HEK293 (cell line): ENCODE measurements at regions not wholly inside any gene's neighbourhood (a gene's known extent, or its start where the extent isn't known, plus 50 kb on each side); places are given as distances from the start of the nearest gene placed in this dataset.
A peak's percentile ranks its signal among the peaks of the same experiment; 100 is the strongest.

ENCODE experiments used
- CTCF ChIA-PET: fragments of 350-600 bp; formaldehyde crosslinking; extraction: SDS; loops from one replicate; lab custom pipeline; 2021; ENCODE audit warnings: antibody characterized with exemption; lab: Yijun Ruan, JAX
- POLR2A ChIA-PET: fragments of 300-600 bp; formaldehyde crosslinking; extraction: SDS; loops from one replicate; lab custom pipeline; 2020; ENCODE audit warnings: antibody characterized with exemption, inconsistent platforms; lab: Yijun Ruan, JAX
- H3K27ac ChIP-seq: fragments of 200-500 bp; sonication (Bioruptor generic); 2 replicates; pipeline ENCODE4 v1.5.1; 2014; ENCODE audit warnings: low read depth, low read length, control low read depth, inconsistent platforms; ENCODE audit errors: extremely low read depth
- H3K36me3 ChIP-seq, 2 experiments: fragments of 200-500 bp in 1 of 2; sonication (Bioruptor generic) in 1 of 2; 1 replicate in 1 of 2; 2 replicates in 1 of 2; pipeline ENCODE4 v1.5.1; 2014 to 2017; ENCODE audit warnings: inconsistent platforms in 2 of 2, low read length in 2 of 2; ENCODE audit not compliant: control insufficient read depth in 2 of 2, insufficient read depth in 1 of 2
- H3K4me1 ChIP-seq: fragments of 200-500 bp; sonication (Bioruptor generic); 2 replicates; pipeline ENCODE4 v1.5.1; 2014; ENCODE audit warnings: mild to moderate bottlenecking, low read length, inconsistent platforms; ENCODE audit not compliant: control insufficient read depth, insufficient read depth
- H3K4me3 ChIP-seq: 2 replicates; pipeline ENCODE4 v1.5.1; 2011; ENCODE audit warnings: low read depth, mild to moderate bottlenecking, control low read depth, low read length, moderate library complexity
- H3K9me3 ChIP-seq: fragments of 200-500 bp; sonication (Bioruptor generic); 2 replicates; pipeline ENCODE4 v1.5.1; 2014; ENCODE audit warnings: low read depth, low read length, inconsistent platforms; ENCODE audit not compliant: control insufficient read depth, insufficient read depth
- BCL11B ChIP-seq: fragments of 450-650 bp; formaldehyde crosslinking; IDR thresholded peaks from 2 replicates; pipeline ENCODE4 v1.5.1; 2016; ENCODE audit warnings: low read depth, missing biosample characterization, missing genetic modification characterization
- GLIS2 ChIP-seq: fragments of 450-650 bp; formaldehyde crosslinking; IDR thresholded peaks from 2 replicates; pipeline ENCODE4 v1.5.1; 2016; ENCODE audit warnings: missing biosample characterization, missing genetic modification characterization
- HOXC10 ChIP-seq: sonication (generic); formaldehyde crosslinking; IDR thresholded peaks from 2 replicates; pipeline ENCODE4 v1.8.1; 2023; ENCODE audit warnings: mild to moderate bottlenecking, missing genetic modification reagents
- KLF9 ChIP-seq: fragments of 450-650 bp; formaldehyde crosslinking; IDR thresholded peaks from 2 replicates; pipeline ENCODE4 v1.5.1; 2016; ENCODE audit warnings: missing biosample characterization, missing genetic modification characterization, low read depth
- REST ChIP-seq: fragments of 450-650 bp; formaldehyde crosslinking; IDR thresholded peaks from 2 replicates; pipeline ENCODE4 v1.5.1; 2016; ENCODE audit warnings: missing biosample characterization, missing genetic modification characterization
- ZEB2 ChIP-seq: fragments of 450-650 bp; formaldehyde crosslinking; IDR thresholded peaks from 2 replicates; pipeline ENCODE4 v1.5.1; 2016; ENCODE audit warnings: missing biosample characterization, missing genetic modification characterization
- ZNF155 ChIP-seq: fragments of 450-650 bp; formaldehyde crosslinking; IDR thresholded peaks from 2 replicates; pipeline ENCODE4 v1.5.1; 2016; ENCODE audit warnings: missing biosample characterization, missing genetic modification characterization
- ZNF221 ChIP-seq: fragments of 450-650 bp; formaldehyde crosslinking; IDR thresholded peaks from 2 replicates; pipeline ENCODE4 v1.5.1; 2017; ENCODE audit warnings: missing biosample characterization, missing genetic modification characterization, borderline replicate concordance
- ZNF24 ChIP-seq: fragments of 450-650 bp; formaldehyde crosslinking; IDR thresholded peaks from 2 replicates; pipeline ENCODE4 v1.5.1; 2016; ENCODE audit warnings: missing biosample characterization, missing genetic modification characterization
- ZNF280D ChIP-seq: fragments of 450-650 bp; formaldehyde crosslinking; IDR thresholded peaks from 2 replicates; pipeline ENCODE4 v1.5.1; 2016; ENCODE audit warnings: missing biosample characterization, missing genetic modification characterization
- ZNF354C ChIP-seq: fragments of 450-650 bp; formaldehyde crosslinking; IDR thresholded peaks from 2 replicates; pipeline ENCODE4 v1.5.1; 2016; ENCODE audit warnings: missing biosample characterization, missing genetic modification characterization, low read depth, borderline replicate concordance
- ZNF423 ChIP-seq: fragments of 450-650 bp; formaldehyde crosslinking; IDR thresholded peaks from 2 replicates; pipeline ENCODE4 v1.5.1; 2016; ENCODE audit warnings: missing biosample characterization, missing genetic modification characterization
- ZNF501 ChIP-seq: fragments of 450-650 bp; formaldehyde crosslinking; IDR thresholded peaks from 2 replicates; pipeline ENCODE4 v1.5.1; 2016; ENCODE audit warnings: missing biosample characterization, missing genetic modification characterization
- ZNF529 ChIP-seq: fragments of 450-650 bp; formaldehyde crosslinking; IDR thresholded peaks from 2 replicates; pipeline ENCODE4 v1.5.1; 2017; ENCODE audit warnings: missing genetic modification characterization, missing biosample characterization; ENCODE audit not compliant: insufficient replicate concordance
- ZNF544 ChIP-seq: fragments of 450-650 bp; formaldehyde crosslinking; IDR thresholded peaks from 2 replicates; pipeline ENCODE4 v1.5.0; 2017; ENCODE audit warnings: missing biosample characterization, missing genetic modification characterization
- ZNF555 ChIP-seq: fragments of 450-650 bp; formaldehyde crosslinking; conservative IDR thresholded peaks from 2 replicates; pipeline ENCODE4 v1.5.1; 2017; ENCODE audit warnings: missing biosample characterization, mild to moderate bottlenecking, missing genetic modification characterization, inconsistent platforms
- ZNF600 ChIP-seq: fragments of 450-650 bp; formaldehyde crosslinking; IDR thresholded peaks from 2 replicates; pipeline ENCODE4 v1.5.1; 2016; ENCODE audit warnings: missing biosample characterization, missing genetic modification characterization
- ZNF623 ChIP-seq: fragments of 450-650 bp; formaldehyde crosslinking; IDR thresholded peaks from 2 replicates; pipeline ENCODE4 v1.5.1; 2016; ENCODE audit warnings: missing biosample characterization, missing genetic modification characterization
- ZNF626 ChIP-seq: fragments of 450-650 bp; sonication (Bioruptor Pico); formaldehyde crosslinking; IDR thresholded peaks from 2 replicates; pipeline ENCODE4 v1.5.1; 2018; ENCODE audit warnings: missing biosample characterization, missing genetic modification characterization, inconsistent platforms
- ZNF785 ChIP-seq: fragments of 450-650 bp; formaldehyde crosslinking; IDR thresholded peaks from 2 replicates; pipeline ENCODE4 v1.5.1; 2016; ENCODE audit warnings: missing biosample characterization, missing genetic modification characterization
- ZNF830 ChIP-seq: fragments of 450-650 bp; IDR thresholded peaks from 2 replicates; pipeline ENCODE4 v1.5.0; 2018; ENCODE audit warnings: missing biosample characterization, missing genetic modification characterization, low read depth, mild to moderate bottlenecking, moderate library complexity
- ZSCAN30 ChIP-seq: fragments of 450-650 bp; IDR thresholded peaks from 2 replicates; pipeline ENCODE4 v1.5.1; 2018; ENCODE audit warnings: missing biosample characterization, mild to moderate bottlenecking, missing genetic modification characterization, moderate library complexity
- TF ChIP-seq, protein P1 (sequence below): IDR thresholded peaks from 2 replicates; pipeline ENCODE4 v1.6.1; 2011; ENCODE audit warnings: mild to moderate bottlenecking, low read depth, low read length, borderline replicate concordance
- TF ChIP-seq, protein P2 (sequence below): fragments of 450-650 bp; formaldehyde crosslinking; IDR thresholded peaks from 2 replicates; pipeline ENCODE4 v1.5.1; 2016; ENCODE audit warnings: missing biosample characterization, missing genetic modification characterization
- TF ChIP-seq, protein P3 (sequence below): fragments of 450-650 bp; formaldehyde crosslinking; IDR thresholded peaks from 2 replicates; pipeline ENCODE4 v1.5.1; 2016; ENCODE audit warnings: missing biosample characterization, missing genetic modification characterization

DNA sequence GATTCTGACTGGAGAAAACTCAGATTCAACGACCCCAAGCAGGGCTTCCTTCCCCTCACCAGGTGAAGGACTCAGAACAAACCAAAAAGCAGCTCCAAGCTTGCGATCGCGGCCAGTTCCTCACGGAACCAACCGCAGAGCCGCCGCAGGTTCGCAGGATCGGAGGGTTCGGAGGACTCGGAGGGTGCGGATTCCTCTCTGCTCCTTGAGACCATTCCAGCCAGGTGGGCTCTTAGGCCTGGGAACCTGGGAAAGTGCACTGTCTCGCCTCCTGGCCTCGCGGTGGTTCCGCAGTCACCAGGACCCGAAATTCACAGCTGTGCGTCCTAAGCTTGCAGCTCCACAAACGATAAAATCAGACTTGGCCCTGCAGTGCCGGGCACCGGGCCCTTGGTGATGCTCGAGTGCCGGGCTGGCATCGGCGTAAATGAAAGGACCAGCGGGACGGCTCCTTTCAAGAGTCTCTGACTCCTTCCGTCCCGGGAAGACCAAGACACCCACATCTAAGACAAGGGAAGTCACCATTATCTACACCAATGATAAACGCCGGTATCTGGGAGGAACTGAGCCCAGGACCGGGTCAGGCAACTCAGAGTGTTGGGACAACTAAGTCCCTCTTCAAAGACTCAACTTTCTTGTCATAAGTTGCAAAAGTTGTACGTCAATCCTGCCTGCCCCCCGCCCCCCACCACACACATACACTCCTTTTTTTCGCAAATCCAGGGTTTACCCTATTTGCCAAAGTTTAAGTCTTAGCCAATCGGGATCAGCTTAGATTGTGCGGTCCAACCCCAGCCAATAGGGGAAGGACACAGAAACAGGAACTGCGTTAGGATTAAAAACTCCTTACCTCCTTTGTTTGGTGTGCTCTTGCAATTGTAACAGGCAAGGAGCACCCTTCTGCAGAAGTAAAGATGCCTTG, 69.8 kb upstream of the PRSS16 start (continued):
- TF ChIP-seq ZNF623 (tag by site-specific recombination): no peak
- TF ChIP-seq ZNF600 (tag by site-specific recombination): peak; percentile 66; the same call in 1 of the 2 replicates
- TF ChIP-seq ZNF785: no peak
- TF ChIP-seq ZNF354C (tag by site-specific recombination): no peak
- TF ChIP-seq BCL11B: no peak
- no peak for TF ChIP-seq HOXC10
- TF ChIP-seq ZNF280D (tag by site-specific recombination): no peak
- TF ChIP-seq ZNF626 (tag by site-specific recombination): no peak
- no peak for TF ChIP-seq ZNF24 (tag by site-specific recombination)
- peak; percentile 65 for TF ChIP-seq ZEB2 (tag by site-specific recombination)

GRCh38 chr6:27178407-27178730, 69.1 kb upstream of the PRSS16 start:
- H3K27ac ChIP-seq: no peak overlapping the region; the same call in 1 of the 2 replicates
- ChIA-PET POLR2A (interaction anchor here (0.6 to 2.8 kb wide), 17 partner anchors 9 to 954 kb away, joined by 3 to 29 read pairs (median 4); a partner anchor contains a TSS), CTCF (interaction anchor here (0.6 to 1.1 kb wide), 13 partner anchors 12 to 938 kb away, joined by 3 to 6 read pairs (median 3); no protein-coding TSS in a partner anchor)
- no peak for TF ChIP-seq ZNF544 (tag by site-specific recombination)
- TF ChIP-seq REST (tag by site-specific recombination): peak; percentile 19; the same call in 1 of the 2 replicates
- no peak for TF ChIP-seq KLF9 (tag by site-specific recombination)
- 0 out of 2 replicates have a peak, but pooled peaks have one; percentile 36 for TF ChIP-seq ZNF501 (tag by site-specific recombination)
- TF ChIP-seq, protein P1, sequence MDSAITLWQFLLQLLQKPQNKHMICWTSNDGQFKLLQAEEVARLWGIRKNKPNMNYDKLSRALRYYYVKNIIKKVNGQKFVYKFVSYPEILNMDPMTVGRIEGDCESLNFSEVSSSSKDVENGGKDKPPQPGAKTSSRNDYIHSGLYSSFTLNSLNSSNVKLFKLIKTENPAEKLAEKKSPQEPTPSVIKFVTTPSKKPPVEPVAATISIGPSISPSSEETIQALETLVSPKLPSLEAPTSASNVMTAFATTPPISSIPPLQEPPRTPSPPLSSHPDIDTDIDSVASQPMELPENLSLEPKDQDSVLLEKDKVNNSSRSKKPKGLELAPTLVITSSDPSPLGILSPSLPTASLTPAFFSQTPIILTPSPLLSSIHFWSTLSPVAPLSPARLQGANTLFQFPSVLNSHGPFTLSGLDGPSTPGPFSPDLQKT: no peak
- TF ChIP-seq ZNF555 (tag by site-specific recombination): no peak
- TF ChIP-seq GLIS2 (tag by site-specific recombination): no peak
- TF ChIP-seq ZNF830: no peak
- 0 out of 2 replicates have a peak, but pooled peaks have one; percentile 29 for TF ChIP-seq ZSCAN30 (tag by site-specific recombination)
- TF ChIP-seq ZNF626 (tag by site-specific recombination): no peak
- no peak for TF ChIP-seq ZNF423
- TF ChIP-seq, protein P2, sequence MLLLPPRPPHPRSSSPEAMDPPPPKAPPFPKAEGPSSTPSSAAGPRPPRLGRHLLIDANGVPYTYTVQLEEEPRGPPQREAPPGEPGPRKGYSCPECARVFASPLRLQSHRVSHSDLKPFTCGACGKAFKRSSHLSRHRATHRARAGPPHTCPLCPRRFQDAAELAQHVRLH: peak; percentile 19; the same call in 1 of the 2 replicates
- TF ChIP-seq, protein P3, sequence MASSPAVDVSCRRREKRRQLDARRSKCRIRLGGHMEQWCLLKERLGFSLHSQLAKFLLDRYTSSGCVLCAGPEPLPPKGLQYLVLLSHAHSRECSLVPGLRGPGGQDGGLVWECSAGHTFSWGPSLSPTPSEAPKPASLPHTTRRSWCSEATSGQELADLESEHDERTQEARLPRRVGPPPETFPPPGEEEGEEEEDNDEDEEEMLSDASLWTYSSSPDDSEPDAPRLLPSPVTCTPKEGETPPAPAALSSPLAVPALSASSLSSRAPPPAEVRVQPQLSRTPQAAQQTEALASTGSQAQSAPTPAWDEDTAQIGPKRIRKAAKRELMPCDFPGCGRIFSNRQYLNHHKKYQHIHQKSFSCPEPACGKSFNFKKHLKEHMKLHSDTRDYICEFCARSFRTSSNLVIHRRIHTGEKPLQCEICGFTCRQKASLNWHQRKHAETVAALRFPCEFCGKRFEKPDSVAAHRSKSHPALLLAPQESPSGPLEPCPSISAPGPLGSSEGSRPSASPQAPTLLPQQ (tag by site-specific recombination): no peak
- no peak for TF ChIP-seq ZNF529 (tag by site-specific recombination)
- no peak for TF ChIP-seq ZNF155
- TF ChIP-seq ZNF221: no peak

More at GRCh38 chr6:27178407-27178730, 69.1 kb upstream of the PRSS16 start:
- H3K4me1 ChIP-seq: no peaks in the 10 kb centered on the region
- no peaks in the 10 kb centered on the region for H3K36me3 ChIP-seq
- peak overlapping the region; percentile 92 for H3K4me3 ChIP-seq
- H3K9me3 ChIP-seq: no peaks in the 10 kb centered on the region
